GM12874 (cell line): ENCODE measurements at regions not wholly inside any gene's neighbourhood (a gene's known extent, or its start where the extent isn't known, plus 50 kb on each side); places are given as distances from the start of the nearest gene placed in this dataset.

ENCODE experiments used
- CTCF ChIP-seq: IDR thresholded peaks from 2 replicates; pipeline ENCODE4 v1.5.1; 2011; ENCODE audit warnings: low read depth, mild to moderate bottlenecking, control low read depth, low read length, moderate library complexity; ENCODE audit not compliant: insufficient read depth

GRCh38 chr13:80585531-80585930 is 244.6 kb upstream of the SPRY2 start:
- TF ChIP-seq CTCF: no peak

DNA sequence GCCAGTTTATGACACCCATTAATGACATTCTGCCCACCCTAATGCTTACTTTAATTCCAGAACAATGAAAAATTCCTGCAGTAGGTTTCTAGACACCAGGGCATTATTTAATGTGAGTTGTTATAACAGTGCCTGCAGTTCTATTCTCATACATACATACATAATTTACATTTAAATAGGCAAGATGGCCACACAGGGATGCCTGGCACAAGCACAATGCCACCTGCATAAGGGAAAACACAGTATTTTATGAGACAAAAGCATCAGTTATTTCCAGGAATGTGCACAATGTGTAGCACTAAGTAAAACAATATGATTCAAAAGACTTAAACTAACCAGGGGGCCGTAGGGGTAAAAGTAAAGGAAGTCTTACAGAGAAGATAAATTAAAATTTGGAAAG is 243.9 kb upstream of the SPRY2 start:
- TF ChIP-seq CTCF: no peak

DNA sequence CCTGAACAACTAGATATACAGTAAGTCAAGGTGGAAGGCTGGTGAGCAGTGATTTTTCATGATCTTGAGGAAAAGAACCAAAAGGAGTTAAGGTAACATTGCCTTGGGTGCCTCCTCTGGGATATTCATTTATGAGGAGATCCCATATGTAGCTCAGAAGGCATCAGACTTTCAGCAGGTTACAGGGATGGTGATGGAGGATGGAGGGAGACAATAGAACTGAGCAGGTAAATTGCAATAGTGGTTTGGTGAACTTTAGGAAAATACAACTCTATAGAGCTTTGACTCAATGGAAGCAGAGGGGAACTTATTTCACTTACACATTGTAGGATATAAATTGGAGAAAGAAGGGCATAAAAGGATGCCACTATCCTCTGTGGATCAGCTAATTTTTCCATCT is 243.4 kb upstream of the SPRY2 start:
- no peak for TF ChIP-seq CTCF

- no peak for TF ChIP-seq CTCF
Observed at GRCh38 chr13:80577926-80578670, 237.2 kb upstream of the SPRY2 start.

GRCh38 chr13:80577285-80577684 is 236.4 kb upstream of the SPRY2 start:
- no peak for TF ChIP-seq CTCF

- TF ChIP-seq CTCF: no peak
Observed at GRCh38 chr13:80574113-80574850, 233.4 kb upstream of the SPRY2 start.

DNA sequence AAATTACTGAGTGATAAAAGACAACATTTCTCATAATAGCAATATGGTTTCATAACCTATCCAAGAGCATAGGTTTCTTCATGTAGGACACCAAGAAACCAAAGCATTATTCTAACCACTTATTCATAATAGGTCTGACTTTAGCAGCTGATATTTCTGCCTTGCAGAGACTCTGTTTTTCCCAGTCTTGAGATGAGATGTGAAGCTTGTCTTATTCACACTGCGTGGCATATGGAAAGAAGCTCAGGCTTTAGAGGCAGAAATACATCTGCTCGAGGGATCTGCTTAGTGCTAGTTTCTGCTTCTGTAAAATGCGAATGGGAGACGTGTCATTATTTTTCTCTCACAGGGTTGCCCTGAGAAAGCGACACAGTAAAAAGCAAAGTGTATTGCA is 232.0 kb upstream of the SPRY2 start:
- TF ChIP-seq CTCF: no peak
